SU-DHL-6 (cell line): ENCODE measurements at regions not wholly inside any gene's neighbourhood (a gene's known extent, or its start where the extent isn't known, plus 50 kb on each side); places are given as distances from the start of the nearest gene placed in this dataset.

Experiments
- H2AFZ ChIP-seq: fragments of 200-600 bp; sonication (generic); 2 replicates; pipeline ENCODE4 v1.6.1; 2014; ENCODE audit warnings: low read depth, mild to moderate bottlenecking, moderate library complexity, mixed read lengths, antibody characterized with exemption, low read length; ENCODE audit not compliant: severe bottlenecking
- H3F3A ChIP-seq: fragments of 200-600 bp; shearing (Covaris generic); 2 replicates; pipeline ENCODE4 v1.6.0; 2016; ENCODE audit warnings: antibody characterized with exemption, mild to moderate bottlenecking; ENCODE audit not compliant: insufficient read depth
- H3K27ac ChIP-seq: fragments of 200-600 bp; sonication (generic); 2 replicates; pipeline ENCODE4 v1.5.1; 2016; ENCODE audit warnings: low read depth, mild to moderate bottlenecking, low read length, moderate library complexity, mixed read lengths
- H3K27me3 ChIP-seq: fragments of 200-600 bp; sonication (generic), shearing (Covaris generic); 2 replicates; pipeline ENCODE4 v1.6.0; 2014; ENCODE audit warnings: mild to moderate bottlenecking, low read length
- H3K36me3 ChIP-seq: fragments of 200-600 bp; sonication (generic); 2 replicates; pipeline ENCODE4 v1.6.1; 2014; ENCODE audit warnings: mild to moderate bottlenecking, low read length, mixed read lengths
- H3K4me2 ChIP-seq: fragments of 300-600, 200-600 bp; shearing (Covaris generic), sonication (generic); 2 replicates; pipeline ENCODE4 v1.6.0; 2014; ENCODE audit warnings: low read length, low read depth, mild to moderate bottlenecking; ENCODE audit not compliant: poor library complexity, severe bottlenecking
- H3K4me3 ChIP-seq: fragments of 200-600 bp; sonication (generic); 2 replicates; pipeline ENCODE4 v1.5.1; 2014; ENCODE audit warnings: antibody characterized with exemption, low read length, mild to moderate bottlenecking, mixed read lengths; ENCODE audit not compliant: insufficient read depth, poor library complexity, severe bottlenecking
- H3K79me2 ChIP-seq: fragments of 200-600 bp; sonication (generic); 2 replicates; pipeline ENCODE4 v1.6.1; 2014; ENCODE audit warnings: mild to moderate bottlenecking, low read length, moderate library complexity; ENCODE audit not compliant: insufficient read depth
- H3K9ac ChIP-seq: fragments of 200-600 bp; sonication (generic); 2 replicates; pipeline ENCODE4 v1.7.0; 2014; ENCODE audit warnings: mild to moderate bottlenecking, low read length
- H3K9me2 ChIP-seq: fragments of 200-600 bp; sonication (generic); replicated peaks from 2 replicates; pipeline ENCODE4 v1.6.1; 2014; ENCODE audit warnings: low read length; ENCODE audit not compliant: insufficient read depth
- H3K9me3 ChIP-seq: fragments of 200-600 bp; sonication (generic); 2 replicates; pipeline ENCODE4 v1.6.1; 2014; ENCODE audit warnings: low read length, mixed read lengths; ENCODE audit not compliant: insufficient read depth
- H4K20me1 ChIP-seq: fragments of 200-600 bp; sonication (generic); 2 replicates; pipeline ENCODE4 v1.6.1; 2014; ENCODE audit warnings: low read depth, mild to moderate bottlenecking, antibody characterized with exemption, low read length, moderate library complexity, mixed read lengths
- EZH2phosphoT487 ChIP-seq: fragments of 200-600 bp; sonication (generic), shearing (Covaris generic); conservative IDR thresholded peaks from 2 replicates; pipeline ENCODE4 v1.6.1; 2018; ENCODE audit warnings: mild to moderate bottlenecking, antibody characterized with exemption, low read length, moderate library complexity, mixed read lengths
- TF ChIP-seq, protein P1 (sequence below): fragments of 200-600 bp; sonication (generic); IDR thresholded peaks from one replicate; pipeline ENCODE4 v1.5.1; 2017; ENCODE audit warnings: antibody characterized with exemption, mild to moderate bottlenecking, low read length, moderate library complexity; ENCODE audit not compliant: insufficient read depth, poor library complexity, severe bottlenecking

DNA sequence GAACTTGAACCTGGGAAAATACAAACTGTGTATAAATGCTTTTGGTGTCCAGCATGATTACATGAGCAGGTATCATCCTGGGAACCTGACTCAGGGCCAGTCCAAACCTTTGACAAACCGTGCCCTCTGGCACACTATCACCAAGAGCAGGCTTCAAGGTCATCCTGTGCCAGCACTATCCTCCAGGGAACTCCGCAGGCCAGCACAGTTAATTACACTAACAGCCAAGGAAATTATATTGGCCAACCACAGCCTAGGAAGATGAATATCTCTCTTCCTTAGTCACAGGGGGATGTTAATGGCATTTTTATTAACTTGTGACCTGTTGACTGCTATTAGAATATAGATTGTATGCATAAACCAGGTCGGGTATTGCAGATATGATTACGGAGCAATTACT, 262.0 kb downstream of the TUSC7 start:
- no peak for TF ChIP-seq EZH2phosphoT487
- TF ChIP-seq, protein P1, sequence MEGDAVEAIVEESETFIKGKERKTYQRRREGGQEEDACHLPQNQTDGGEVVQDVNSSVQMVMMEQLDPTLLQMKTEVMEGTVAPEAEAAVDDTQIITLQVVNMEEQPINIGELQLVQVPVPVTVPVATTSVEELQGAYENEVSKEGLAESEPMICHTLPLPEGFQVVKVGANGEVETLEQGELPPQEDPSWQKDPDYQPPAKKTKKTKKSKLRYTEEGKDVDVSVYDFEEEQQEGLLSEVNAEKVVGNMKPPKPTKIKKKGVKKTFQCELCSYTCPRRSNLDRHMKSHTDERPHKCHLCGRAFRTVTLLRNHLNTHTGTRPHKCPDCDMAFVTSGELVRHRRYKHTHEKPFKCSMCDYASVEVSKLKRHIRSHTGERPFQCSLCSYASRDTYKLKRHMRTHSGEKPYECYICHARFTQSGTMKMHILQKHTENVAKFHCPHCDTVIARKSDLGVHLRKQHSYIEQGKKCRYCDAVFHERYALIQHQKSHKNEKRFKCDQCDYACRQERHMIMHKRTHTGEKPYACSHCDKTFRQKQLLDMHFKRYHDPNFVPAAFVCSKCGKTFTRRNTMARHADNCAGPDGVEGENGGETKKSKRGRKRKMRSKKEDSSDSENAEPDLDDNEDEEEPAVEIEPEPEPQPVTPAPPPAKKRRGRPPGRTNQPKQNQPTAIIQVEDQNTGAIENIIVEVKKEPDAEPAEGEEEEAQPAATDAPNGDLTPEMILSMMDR, result no peak
- Histone ChIP-seq H3K79me2 (no peaks in the 10 kb centered on the region), H3K27ac (no peak overlapping the region)

DNA sequence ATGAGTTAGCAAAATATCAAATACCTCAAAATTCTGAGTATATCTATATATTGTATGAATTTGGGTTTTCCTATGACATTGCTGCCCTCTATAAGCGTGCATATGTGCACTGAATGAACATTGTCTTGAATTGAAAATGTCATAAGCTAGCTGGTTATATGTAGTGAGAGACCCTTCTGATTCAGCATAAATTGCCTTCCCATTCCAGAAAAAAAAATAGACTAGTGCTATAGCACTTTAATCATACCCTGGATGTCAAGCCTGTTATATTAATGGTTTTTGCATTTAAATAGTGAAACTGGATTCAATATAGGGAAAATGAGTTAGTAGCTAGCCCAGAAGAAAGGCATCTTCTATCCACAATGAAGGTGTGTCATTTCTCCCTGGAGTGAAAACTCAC, 265.1 kb downstream of the TUSC7 start:
- H3K27ac ChIP-seq, result no peak overlapping the region
- no peak overlapping the region for H3K4me3 ChIP-seq
- TF ChIP-seq, protein P1, result no peak
- TF ChIP-seq EZH2phosphoT487, result no peak
- H4K20me1 ChIP-seq, result no peaks in the 10 kb centered on the region
- no peak overlapping the region for H3K9ac ChIP-seq
- H3K9me3 ChIP-seq, result no peaks in the 10 kb centered on the region
- no peak overlapping the region for H2AFZ ChIP-seq
- no peaks in the 10 kb centered on the region for H3K27me3 ChIP-seq
- H3F3A ChIP-seq, result no peaks in the 10 kb centered on the region
- no peaks in the 10 kb centered on the region for H3K79me2 ChIP-seq
- H3K4me2 ChIP-seq, result no peak overlapping the region
- no peaks in the 10 kb centered on the region for H3K9me2 ChIP-seq
- no peaks in the 10 kb centered on the region for H3K36me3 ChIP-seq

More for the DNA sequence above, 262.0 kb downstream of the TUSC7 start:
- H4K20me1 ChIP-seq, result no peaks in the 10 kb centered on the region
- no peaks in the 10 kb centered on the region for H3F3A ChIP-seq
- H3K4me2 ChIP-seq, result no peak overlapping the region
- H3K9me3 ChIP-seq, result no peaks in the 10 kb centered on the region
- H3K9ac ChIP-seq, result no peak overlapping the region
- no peaks in the 10 kb centered on the region for H3K9me2 ChIP-seq
- H3K36me3 ChIP-seq, result no peaks in the 10 kb centered on the region
- H3K4me3 ChIP-seq, result no peak overlapping the region
- H3K27me3 ChIP-seq, result no peaks in the 10 kb centered on the region
- no peak overlapping the region for H2AFZ ChIP-seq

DNA sequence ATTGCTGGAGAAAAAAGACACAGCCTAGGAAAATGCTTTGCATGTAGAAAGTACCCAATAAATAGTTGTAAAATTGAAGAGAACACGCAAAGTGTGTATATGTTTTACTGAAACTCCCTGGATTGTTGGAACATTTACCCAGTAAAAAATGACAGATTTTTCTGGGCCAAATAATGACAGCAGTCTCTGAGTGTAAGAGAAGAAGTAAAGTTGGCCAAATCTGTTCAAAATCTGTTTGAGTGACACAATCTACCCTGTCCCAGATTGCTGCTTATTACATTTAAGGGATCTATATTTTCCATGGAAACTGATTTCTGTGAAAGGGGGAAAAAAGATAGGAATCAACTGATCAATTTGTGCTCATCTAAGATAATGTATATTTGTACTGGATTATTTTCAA, 267.9 kb downstream of the TUSC7 start:
- Histone ChIP-seq H2AFZ (no peak overlapping the region), H3K9ac (no peak overlapping the region), H3F3A (no peaks in the 10 kb centered on the region), H4K20me1 (no peaks in the 10 kb centered on the region), H3K4me3 (no peak overlapping the region), H3K9me2 (no peaks in the 10 kb centered on the region), H3K27ac (no peak overlapping the region), H3K79me2 (no peaks in the 10 kb centered on the region), H3K9me3 (no peaks in the 10 kb centered on the region), H3K36me3 (no peaks in the 10 kb centered on the region), H3K4me2 (no peak overlapping the region), H3K27me3 (no peaks in the 10 kb centered on the region)
- TF ChIP-seq EZH2phosphoT487, result no peak
- TF ChIP-seq, protein P1, result no peak

DNA sequence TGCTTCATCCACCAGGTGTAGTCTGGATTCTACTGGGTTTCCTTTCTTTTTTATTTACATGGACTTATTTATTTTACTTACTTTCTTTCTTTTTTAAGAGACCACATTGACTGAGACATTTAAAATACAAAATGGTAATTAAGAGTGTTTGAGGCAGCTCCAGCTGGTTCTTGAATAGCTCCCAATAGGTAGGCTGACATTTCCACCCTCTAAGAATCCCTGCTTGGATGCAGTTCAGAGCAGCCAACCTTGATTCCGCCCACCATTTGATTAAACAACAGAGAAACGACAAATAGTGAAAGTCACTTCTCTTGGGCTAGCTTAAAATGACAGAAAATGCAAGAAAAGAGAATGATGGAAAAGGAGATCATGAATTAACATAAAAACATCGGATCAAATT, 270.5 kb downstream of the TUSC7 start:
- Histone ChIP-seq H2AFZ (no peak overlapping the region), H3K4me2 (no peak overlapping the region)

More for the DNA sequence above, 270.5 kb downstream of the TUSC7 start:
- Histone ChIP-seq H3K36me3 (no peaks in the 10 kb centered on the region), H3K9ac (no peak overlapping the region), H3K4me3 (no peak overlapping the region), H3K79me2 (no peaks in the 10 kb centered on the region), H3F3A (no peaks in the 10 kb centered on the region), H4K20me1 (no peaks in the 10 kb centered on the region), H3K27me3 (no peaks in the 10 kb centered on the region), H3K9me2 (no peaks in the 10 kb centered on the region), H3K27ac (no peak overlapping the region), H3K9me3 (no peaks in the 10 kb centered on the region)
- TF ChIP-seq, protein P1, result no peak
- TF ChIP-seq EZH2phosphoT487, result no peak
